ENCODE measurements at regions not wholly inside any gene's neighbourhood (a gene's known extent, or its start where the extent isn't known, plus 50 kb on each side); places are given as distances from the start of the nearest gene placed in this dataset.

DNA sequence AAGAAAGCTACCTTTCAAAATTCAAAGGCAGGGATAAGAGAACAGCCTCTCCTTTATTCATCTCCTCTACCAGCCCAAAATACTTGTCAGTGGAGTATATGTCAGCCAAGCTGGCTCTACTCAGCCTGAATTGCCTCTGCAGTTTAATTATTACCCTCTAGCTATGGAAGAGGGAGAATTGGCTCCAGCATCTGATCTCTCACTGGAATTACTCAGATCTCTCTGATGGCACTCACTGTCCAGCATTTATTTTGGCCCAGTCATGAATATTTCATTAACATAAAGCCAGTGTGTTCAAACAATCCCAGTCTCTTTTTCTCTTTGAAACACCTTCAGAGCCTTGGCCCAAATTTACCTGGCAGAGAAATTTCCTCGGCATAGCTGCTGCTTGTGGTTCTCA, 58.6 kb upstream of the TMEM108 start:
- TF ChIP-seq, protein P1, sequence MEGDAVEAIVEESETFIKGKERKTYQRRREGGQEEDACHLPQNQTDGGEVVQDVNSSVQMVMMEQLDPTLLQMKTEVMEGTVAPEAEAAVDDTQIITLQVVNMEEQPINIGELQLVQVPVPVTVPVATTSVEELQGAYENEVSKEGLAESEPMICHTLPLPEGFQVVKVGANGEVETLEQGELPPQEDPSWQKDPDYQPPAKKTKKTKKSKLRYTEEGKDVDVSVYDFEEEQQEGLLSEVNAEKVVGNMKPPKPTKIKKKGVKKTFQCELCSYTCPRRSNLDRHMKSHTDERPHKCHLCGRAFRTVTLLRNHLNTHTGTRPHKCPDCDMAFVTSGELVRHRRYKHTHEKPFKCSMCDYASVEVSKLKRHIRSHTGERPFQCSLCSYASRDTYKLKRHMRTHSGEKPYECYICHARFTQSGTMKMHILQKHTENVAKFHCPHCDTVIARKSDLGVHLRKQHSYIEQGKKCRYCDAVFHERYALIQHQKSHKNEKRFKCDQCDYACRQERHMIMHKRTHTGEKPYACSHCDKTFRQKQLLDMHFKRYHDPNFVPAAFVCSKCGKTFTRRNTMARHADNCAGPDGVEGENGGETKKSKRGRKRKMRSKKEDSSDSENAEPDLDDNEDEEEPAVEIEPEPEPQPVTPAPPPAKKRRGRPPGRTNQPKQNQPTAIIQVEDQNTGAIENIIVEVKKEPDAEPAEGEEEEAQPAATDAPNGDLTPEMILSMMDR (IDR thresholded peaks at IDR 0.05): no peak
- TF ChIP-seq POLR2A (IDR thresholded peaks at IDR 0.05): no peak
- no peak for TF ChIP-seq POLR2AphosphoS5 (IDR thresholded peaks at IDR 0.05)
- no peak for TF ChIP-seq EP300 (IDR thresholded peaks at IDR 0.05)
